Gastroesophageal sphincter (tissue), 3 donors: ENCODE measurements at regions not wholly inside any gene's neighbourhood (a gene's known extent, or its start where the extent isn't known, plus 50 kb on each side); places are given as distances from the start of the nearest gene placed in this dataset.

Experiments
- CTCF ChIP-seq, 4 experiments: fragments of 200-600 bp in 2 of 4; fragments of 450-650 bp in 2 of 4; sonication (generic) in 1 of 4; IDR thresholded peaks; one replicate each; pipeline ENCODE4 v1.5.1; 2017 to 2019; ENCODE audit warnings: antibody characterized with exemption in 4 of 4, mild to moderate bottlenecking in 2 of 4, moderate library complexity in 2 of 4
- EP300 ChIP-seq: sonication (generic); formaldehyde crosslinking; IDR thresholded peaks from one replicate; pipeline ENCODE4 v1.6.1; 2017; ENCODE audit warnings: antibody characterized with exemption, mild to moderate bottlenecking
- POLR2A ChIP-seq, 2 donors: fragments of 450-650 bp; IDR thresholded peaks; one replicate each; pipeline ENCODE4 v1.6.1; 2017; ENCODE audit warnings: antibody characterized with exemption in 2 of 2, mild to moderate bottlenecking in 2 of 2, moderate library complexity in 1 of 2
- POLR2AphosphoS5 ChIP-seq: sonication (generic); formaldehyde crosslinking; IDR thresholded peaks from one replicate; pipeline ENCODE4 v1.6.1; 2017; ENCODE audit warnings: antibody characterized with exemption

- no peak for TF ChIP-seq CTCF (IDR thresholded peaks at IDR 0.05)
- no peak for TF ChIP-seq POLR2AphosphoS5
- TF ChIP-seq POLR2A (IDR thresholded peaks at IDR 0.05), result no peak
- TF ChIP-seq EP300, result no peak
Measured at GRCh38 chr20:20808016-20808415, 95.6 kb upstream of the RALGAPA2 start.
